RWPE1 (cell line): ENCODE measurements at regions not wholly inside any gene's neighbourhood (a gene's known extent, or its start where the extent isn't known, plus 50 kb on each side); places are given as distances from the start of the nearest gene placed in this dataset.
A peak's percentile ranks its signal among the peaks of the same experiment; 100 is the strongest.

Source experiments
- CTCF ChIA-PET: fragments of 350-600 bp; sonication (Branson Sonifier 250); formaldehyde crosslinking; extraction: SDS; loops from one replicate; lab custom pipeline; 2021; lab: Yijun Ruan, JAX
- POLR2A ChIA-PET: fragments of 400-600 bp; formaldehyde crosslinking; extraction: SDS; loops from one replicate; lab custom pipeline; 2020; ENCODE audit warnings: antibody characterized with exemption; ENCODE audit not compliant: low non-redundant PET; lab: Yijun Ruan, JAX
- DNase-seq: peaks from one replicate; pipeline ENCODE4 v3.0.0; 2012; ENCODE audit warnings: low spot score
- H3K27ac ChIP-seq: fragments of 450-650 bp; 2 replicates; pipeline ENCODE4 v1.5.1; 2017
- TF ChIP-seq, protein P1 (sequence below): fragments of 450-650 bp; conservative IDR thresholded peaks from 2 replicates; pipeline ENCODE4 v1.5.1; 2017; ENCODE audit warnings: low read depth, mild to moderate bottlenecking

DNA sequence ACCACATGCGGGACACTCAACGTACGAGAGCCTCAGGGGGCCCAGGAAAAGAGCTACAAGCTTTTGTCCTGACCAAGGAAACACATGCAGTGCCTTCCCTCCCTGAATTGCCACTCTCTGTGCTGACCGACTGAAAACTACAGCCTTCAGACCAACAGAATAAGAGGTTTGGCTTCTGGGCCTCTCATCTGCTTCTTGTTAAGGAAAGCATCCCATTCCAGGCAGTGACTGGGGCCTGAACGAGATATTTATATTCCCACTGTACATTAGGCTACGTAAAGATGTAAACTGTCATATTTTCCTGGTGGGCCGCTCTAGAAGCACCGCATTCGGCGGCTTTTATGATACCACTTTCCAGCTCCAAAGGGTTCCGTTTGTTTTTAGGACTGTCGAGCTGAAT lies 208.9 kb upstream of the TPM1 start:
- POLR2A ChIA-PET, result no interaction called here
- CTCF ChIA-PET, result no interaction called here
- DNase-seq, result no peak
- TF ChIP-seq, protein P1, sequence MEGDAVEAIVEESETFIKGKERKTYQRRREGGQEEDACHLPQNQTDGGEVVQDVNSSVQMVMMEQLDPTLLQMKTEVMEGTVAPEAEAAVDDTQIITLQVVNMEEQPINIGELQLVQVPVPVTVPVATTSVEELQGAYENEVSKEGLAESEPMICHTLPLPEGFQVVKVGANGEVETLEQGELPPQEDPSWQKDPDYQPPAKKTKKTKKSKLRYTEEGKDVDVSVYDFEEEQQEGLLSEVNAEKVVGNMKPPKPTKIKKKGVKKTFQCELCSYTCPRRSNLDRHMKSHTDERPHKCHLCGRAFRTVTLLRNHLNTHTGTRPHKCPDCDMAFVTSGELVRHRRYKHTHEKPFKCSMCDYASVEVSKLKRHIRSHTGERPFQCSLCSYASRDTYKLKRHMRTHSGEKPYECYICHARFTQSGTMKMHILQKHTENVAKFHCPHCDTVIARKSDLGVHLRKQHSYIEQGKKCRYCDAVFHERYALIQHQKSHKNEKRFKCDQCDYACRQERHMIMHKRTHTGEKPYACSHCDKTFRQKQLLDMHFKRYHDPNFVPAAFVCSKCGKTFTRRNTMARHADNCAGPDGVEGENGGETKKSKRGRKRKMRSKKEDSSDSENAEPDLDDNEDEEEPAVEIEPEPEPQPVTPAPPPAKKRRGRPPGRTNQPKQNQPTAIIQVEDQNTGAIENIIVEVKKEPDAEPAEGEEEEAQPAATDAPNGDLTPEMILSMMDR, result no peak
- H3K27ac ChIP-seq, result no peak overlapping the region

DNA sequence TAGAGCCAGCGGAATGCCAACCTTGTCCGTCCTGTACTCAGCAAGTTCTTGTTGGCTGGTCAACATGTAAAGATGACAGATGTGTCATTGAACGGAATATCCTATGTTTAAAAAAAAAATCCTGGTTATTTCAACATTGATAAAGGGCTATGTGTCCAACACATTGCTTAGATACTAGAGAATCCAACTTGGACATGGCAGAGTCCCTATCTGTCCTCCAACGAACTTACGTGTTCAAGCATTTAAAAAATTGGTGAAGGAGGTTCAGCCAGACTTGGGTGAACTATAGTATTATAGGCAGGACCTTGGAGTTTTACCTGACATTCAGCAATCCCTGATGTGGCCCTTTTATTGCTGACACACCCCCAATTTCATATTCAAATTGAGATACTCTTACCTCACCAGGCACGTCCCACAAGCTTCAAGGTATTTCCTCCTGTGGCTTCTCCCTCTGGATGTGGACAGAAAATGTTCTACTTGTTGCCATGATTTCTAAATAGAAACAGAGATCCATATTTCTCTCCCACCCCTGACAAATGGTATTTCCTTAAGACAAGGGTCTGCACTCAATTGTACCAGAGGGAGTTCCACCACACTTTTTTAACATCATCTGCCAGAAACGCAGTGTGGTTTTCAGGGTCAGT lies 207.7 kb upstream of the TPM1 start:
- ChIA-PET POLR2A (no interaction called here), CTCF (interaction anchor here (0.7 kb wide), 1 partner anchor 209 kb away, joined by 3 read pairs; no protein-coding TSS in a partner anchor)
- no peak for DNase-seq
- no peak overlapping the region for H3K27ac ChIP-seq
- TF ChIP-seq, protein P1, result no peak

DNA sequence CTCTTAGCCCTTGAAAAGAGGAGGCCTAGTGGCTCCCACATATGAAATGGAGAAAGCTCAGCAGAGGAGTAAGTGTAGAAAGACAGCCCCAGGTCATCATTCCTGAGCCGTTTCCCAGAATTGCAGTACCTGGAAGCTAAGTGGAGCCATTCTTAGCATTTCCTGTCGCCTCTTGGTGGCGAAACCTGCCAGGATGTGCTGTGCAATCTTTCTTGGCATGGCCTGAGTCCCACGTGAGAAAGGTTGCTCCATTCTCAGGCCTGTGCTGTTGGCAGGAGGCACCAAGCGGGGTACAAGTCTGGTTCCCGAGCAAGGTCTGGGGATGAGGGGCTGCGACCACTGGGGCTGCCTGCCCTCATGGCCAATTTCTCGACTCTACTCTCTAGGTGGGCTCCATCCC lies 207.2 kb upstream of the TPM1 start:
- ChIA-PET CTCF (interaction anchor here (0.7 kb wide), 1 partner anchor 209 kb away, joined by 3 read pairs; no protein-coding TSS in a partner anchor), POLR2A (no interaction called here)
- peak overlapping the region; percentile 17; the same call in 1 of the 2 replicates for H3K27ac ChIP-seq
- TF ChIP-seq, protein P1, result no peak
- DNase-seq, result no peak

DNA sequence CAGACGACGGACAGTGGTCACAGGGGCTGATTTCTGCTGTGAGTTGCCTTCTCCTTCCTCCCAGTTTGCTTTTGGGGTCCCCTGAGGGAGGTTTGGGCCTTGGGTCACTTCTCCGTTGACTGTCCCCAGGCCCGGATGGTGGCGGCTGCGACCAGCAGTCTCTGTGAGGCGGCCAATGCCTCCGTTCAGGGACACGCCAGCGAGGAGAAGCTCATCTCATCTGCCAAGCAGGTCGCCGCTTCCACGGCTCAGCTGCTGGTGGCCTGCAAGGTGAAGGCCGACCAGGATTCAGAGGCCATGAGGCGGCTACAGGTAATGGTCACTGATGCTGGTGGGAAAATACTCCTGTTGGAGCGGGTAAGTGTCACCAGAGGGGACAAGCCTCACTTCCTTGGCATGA lies 206.8 kb upstream of the TPM1 start:
- TF ChIP-seq, protein P1, result no peak
- no peak for DNase-seq
- peak overlapping the region; percentile 17; the same call in 1 of the 2 replicates for H3K27ac ChIP-seq
- ChIA-PET POLR2A (no interaction called here), CTCF (interaction anchor here (0.7 kb wide), 1 partner anchor 208 kb away, joined by 3 read pairs; no protein-coding TSS in a partner anchor)

DNA sequence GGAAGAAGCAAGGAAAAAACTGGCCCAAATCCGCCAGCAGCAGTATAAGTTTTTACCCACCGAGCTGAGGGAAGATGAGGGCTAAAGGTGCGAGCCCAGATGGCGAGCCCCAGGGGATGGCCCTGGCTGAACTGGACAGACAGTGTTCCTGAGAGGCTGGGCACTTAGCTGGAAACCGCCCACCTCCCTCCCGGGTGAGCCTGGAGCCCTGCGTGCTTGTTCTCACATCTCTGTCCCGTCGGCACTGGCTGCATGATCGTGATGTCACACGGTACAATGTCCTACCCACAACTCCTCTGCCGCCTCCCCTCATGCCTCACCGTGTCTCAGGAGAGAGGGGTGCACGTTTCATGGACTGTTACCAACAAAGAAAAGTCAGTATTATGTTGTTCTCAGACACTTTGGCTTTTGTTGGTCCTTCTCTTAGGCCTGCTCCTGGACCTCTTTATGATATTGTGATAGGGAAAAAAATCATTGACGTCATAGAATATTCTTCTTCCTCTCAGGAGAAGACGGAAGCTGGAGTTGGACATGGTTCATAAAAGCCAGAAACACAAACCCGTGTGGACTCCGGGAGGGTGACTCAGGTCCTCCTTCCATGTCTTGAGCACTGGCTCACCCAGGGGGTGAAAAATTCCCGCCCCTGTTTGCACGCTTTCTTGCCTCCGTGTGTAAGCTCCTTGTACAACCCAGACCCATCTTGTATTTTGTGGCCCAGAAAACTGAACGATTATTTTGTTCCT lies 201.8 kb upstream of the TPM1 start:
- H3K27ac ChIP-seq, result no peak overlapping the region
- TF ChIP-seq, protein P1, result no peak
- CTCF ChIA-PET, result interaction anchor here (0.6 kb wide), 1 partner anchor 206 kb away, joined by 3 read pairs; no protein-coding TSS in a partner anchor
- no peak for DNase-seq
- POLR2A ChIA-PET, result no interaction called here

DNA sequence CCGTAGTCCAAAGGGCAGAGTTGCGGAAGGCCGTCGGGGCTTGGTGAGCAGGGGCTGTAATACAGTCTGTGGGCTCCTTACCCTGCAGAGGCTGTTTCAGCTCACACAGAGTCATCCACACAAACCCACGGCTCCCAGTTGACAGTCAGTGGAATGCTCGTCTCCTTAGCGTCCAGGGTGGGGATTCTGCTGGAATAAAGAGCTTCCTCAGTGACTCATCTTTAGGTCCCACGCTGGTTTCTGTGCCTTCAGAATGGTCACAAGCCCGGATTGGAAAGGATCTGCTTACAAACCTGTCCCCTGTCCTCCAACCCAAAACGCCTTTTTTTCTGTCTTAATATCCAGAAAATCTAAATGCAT lies 201.3 kb upstream of the TPM1 start:
- DNase-seq, result no peak
- TF ChIP-seq, protein P1, result no peak
- no peak overlapping the region for H3K27ac ChIP-seq
- CTCF ChIA-PET, result interaction anchor here (0.6 kb wide), 1 partner anchor 205 kb away, joined by 3 read pairs; no protein-coding TSS in a partner anchor
- POLR2A ChIA-PET, result no interaction called here
